GM23338 (cell line): ENCODE measurements at regions not wholly inside any gene's neighbourhood (a gene's known extent, or its start where the extent isn't known, plus 50 kb on each side); places are given as distances from the start of the nearest gene placed in this dataset.
A peak's percentile ranks its signal among the peaks of the same experiment; 100 is the strongest.

Experiments used
- STAT1 ChIP-seq: IDR thresholded peaks from one replicate; pipeline ENCODE4 v1.6.1; 2016; ENCODE audit warnings: antibody characterized with exemption; ENCODE audit not compliant: unreplicated experiment
- TF ChIP-seq, protein P1 (sequence below), 2 experiments: fragments of 200-600 bp in 1 of 2; sonication (generic) in 1 of 2; conservative IDR thresholded peaks; 2 replicates each; pipeline versions ENCODE4 v1.5.1 to v1.6.1; 2016 to 2017; ENCODE audit warnings: antibody characterized with exemption in 2 of 2, low read depth in 2 of 2, mild to moderate bottlenecking in 2 of 2, moderate library complexity in 1 of 2

- TF ChIP-seq, protein P1, sequence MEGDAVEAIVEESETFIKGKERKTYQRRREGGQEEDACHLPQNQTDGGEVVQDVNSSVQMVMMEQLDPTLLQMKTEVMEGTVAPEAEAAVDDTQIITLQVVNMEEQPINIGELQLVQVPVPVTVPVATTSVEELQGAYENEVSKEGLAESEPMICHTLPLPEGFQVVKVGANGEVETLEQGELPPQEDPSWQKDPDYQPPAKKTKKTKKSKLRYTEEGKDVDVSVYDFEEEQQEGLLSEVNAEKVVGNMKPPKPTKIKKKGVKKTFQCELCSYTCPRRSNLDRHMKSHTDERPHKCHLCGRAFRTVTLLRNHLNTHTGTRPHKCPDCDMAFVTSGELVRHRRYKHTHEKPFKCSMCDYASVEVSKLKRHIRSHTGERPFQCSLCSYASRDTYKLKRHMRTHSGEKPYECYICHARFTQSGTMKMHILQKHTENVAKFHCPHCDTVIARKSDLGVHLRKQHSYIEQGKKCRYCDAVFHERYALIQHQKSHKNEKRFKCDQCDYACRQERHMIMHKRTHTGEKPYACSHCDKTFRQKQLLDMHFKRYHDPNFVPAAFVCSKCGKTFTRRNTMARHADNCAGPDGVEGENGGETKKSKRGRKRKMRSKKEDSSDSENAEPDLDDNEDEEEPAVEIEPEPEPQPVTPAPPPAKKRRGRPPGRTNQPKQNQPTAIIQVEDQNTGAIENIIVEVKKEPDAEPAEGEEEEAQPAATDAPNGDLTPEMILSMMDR (conservative IDR thresholded peaks at IDR 0.05; ENCODE audit: low read depth in 2 of 2): peak; percentile 57 to 66
- TF ChIP-seq STAT1: no peak
Measured at GRCh38 chr12:30440826-30441602, 254.7 kb downstream of the IPO8 start.
